Neural progenitor cell (in vitro differentiated cells): ENCODE measurements at regions not wholly inside any gene's neighbourhood (a gene's known extent, or its start where the extent isn't known, plus 50 kb on each side); places are given as distances from the start of the nearest gene placed in this dataset.

Experiments used
- DNase-seq: peaks from one replicate; pipeline ENCODE4 v3.0.0-alpha.2; 2016; ENCODE audit warnings: low spot score
- H2AFZ ChIP-seq: fragments of 200-600 bp; sonication (generic); replicated peaks from 2 replicates; pipeline ENCODE4 v1.6.1; 2016; ENCODE audit warnings: antibody characterized with exemption
- H3F3A ChIP-seq: fragments of 200-600 bp; sonication (generic); 2 replicates; pipeline ENCODE4 v1.6.1; 2016; ENCODE audit warnings: antibody characterized with exemption, low read depth
- H3K27ac ChIP-seq: fragments of 200-600 bp; sonication (generic); 2 replicates; pipeline ENCODE4 v1.5.1; 2016; ENCODE audit warnings: mild to moderate bottlenecking
- H3K27me3 ChIP-seq: fragments of 200-600 bp; sonication (generic); 2 replicates; pipeline ENCODE4 v1.6.1; 2016; ENCODE audit warnings: mild to moderate bottlenecking, moderate library complexity
- H3K36me3 ChIP-seq: fragments of 200-600 bp; sonication (generic); 2 replicates; pipeline ENCODE4 v1.5.1; 2016
- H3K4me1 ChIP-seq: fragments of 200-600 bp; sonication (generic); 2 replicates; pipeline ENCODE4 v1.6.1; 2016; ENCODE audit warnings: mixed run types
- H3K4me2 ChIP-seq: fragments of 200-600 bp; sonication (generic); 2 replicates; pipeline ENCODE4 v1.6.1; 2016
- H3K4me3 ChIP-seq: fragments of 200-600 bp; sonication (generic); 2 replicates; pipeline ENCODE4 v1.5.1; 2016
- H3K79me2 ChIP-seq: fragments of 200-600 bp; sonication (generic); 2 replicates; pipeline ENCODE4 v1.6.1; 2016; ENCODE audit warnings: low read depth
- H3K9ac ChIP-seq: fragments of 200-600 bp; sonication (generic); 2 replicates; pipeline ENCODE4 v1.6.1; 2016
- H3K9me3 ChIP-seq: fragments of 200-600 bp; sonication (generic); 2 replicates; pipeline ENCODE4 v1.5.1; 2016; ENCODE audit warnings: low read depth
- H4K20me1 ChIP-seq: fragments of 200-600 bp; sonication (generic); 2 replicates; pipeline ENCODE4 v1.6.1; 2016; ENCODE audit warnings: low read depth
- H3K27ac Mint-ChIP-seq: 3 replicates; pipeline ENCODE4 v1.8.0; 2021; ENCODE audit warnings: mixed read lengths
- H3K27me3 Mint-ChIP-seq: 2 replicates; pipeline ENCODE4 v1.8.0; 2022; ENCODE audit warnings: low read depth, mild to moderate bottlenecking, inconsistent platforms, moderate library complexity, mixed read lengths; ENCODE audit not compliant: insufficient read depth
- H3K36me3 Mint-ChIP-seq: 3 replicates; pipeline ENCODE4 v1.8.0; 2021; ENCODE audit warnings: mixed read lengths
- H3K4me1 Mint-ChIP-seq: 3 replicates; pipeline ENCODE4 v1.8.0; 2021; ENCODE audit warnings: mixed read lengths
- H3K4me3 Mint-ChIP-seq: 3 replicates; pipeline ENCODE4 v1.8.0; 2021; ENCODE audit warnings: mild to moderate bottlenecking, moderate library complexity, mixed read lengths
- H3K9me3 Mint-ChIP-seq: 3 replicates; pipeline ENCODE4 v1.8.0; 2020; ENCODE audit warnings: mixed read lengths
- EZH2 ChIP-seq: fragments of 200-600 bp; sonication (generic); IDR thresholded peaks from 2 replicates; pipeline ENCODE4 v1.6.1; 2017; ENCODE audit warnings: antibody characterized with exemption, mild to moderate bottlenecking, moderate library complexity
- EZH2phosphoT487 ChIP-seq: fragments of 200-600 bp; sonication (generic); IDR thresholded peaks from 2 replicates; pipeline ENCODE4 v1.6.1; 2017; ENCODE audit warnings: antibody characterized with exemption
- TF ChIP-seq, protein P1 (sequence below): fragments of 200-600 bp; sonication (generic); IDR thresholded peaks from 2 replicates; pipeline ENCODE4 v1.5.1; 2017; ENCODE audit warnings: antibody characterized with exemption, mild to moderate bottlenecking

- H3K4me2 ChIP-seq, result no peak overlapping the region
- no peaks in the 10 kb centered on the region for H4K20me1 ChIP-seq
- no peak overlapping the region for H3K27ac ChIP-seq
- H3K36me3 ChIP-seq, result no peaks in the 10 kb centered on the region
- no peaks in the 10 kb centered on the region for H3K9me3 ChIP-seq
- no peak overlapping the region for H2AFZ ChIP-seq
- no peaks in the 10 kb centered on the region for H3K36me3 Mint-ChIP-seq
- no peaks in the 10 kb centered on the region for H3K79me2 ChIP-seq
- TF ChIP-seq EZH2 (no peak), EZH2phosphoT487 (no peak)
- TF ChIP-seq, protein P1, sequence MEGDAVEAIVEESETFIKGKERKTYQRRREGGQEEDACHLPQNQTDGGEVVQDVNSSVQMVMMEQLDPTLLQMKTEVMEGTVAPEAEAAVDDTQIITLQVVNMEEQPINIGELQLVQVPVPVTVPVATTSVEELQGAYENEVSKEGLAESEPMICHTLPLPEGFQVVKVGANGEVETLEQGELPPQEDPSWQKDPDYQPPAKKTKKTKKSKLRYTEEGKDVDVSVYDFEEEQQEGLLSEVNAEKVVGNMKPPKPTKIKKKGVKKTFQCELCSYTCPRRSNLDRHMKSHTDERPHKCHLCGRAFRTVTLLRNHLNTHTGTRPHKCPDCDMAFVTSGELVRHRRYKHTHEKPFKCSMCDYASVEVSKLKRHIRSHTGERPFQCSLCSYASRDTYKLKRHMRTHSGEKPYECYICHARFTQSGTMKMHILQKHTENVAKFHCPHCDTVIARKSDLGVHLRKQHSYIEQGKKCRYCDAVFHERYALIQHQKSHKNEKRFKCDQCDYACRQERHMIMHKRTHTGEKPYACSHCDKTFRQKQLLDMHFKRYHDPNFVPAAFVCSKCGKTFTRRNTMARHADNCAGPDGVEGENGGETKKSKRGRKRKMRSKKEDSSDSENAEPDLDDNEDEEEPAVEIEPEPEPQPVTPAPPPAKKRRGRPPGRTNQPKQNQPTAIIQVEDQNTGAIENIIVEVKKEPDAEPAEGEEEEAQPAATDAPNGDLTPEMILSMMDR, result no peak
- no peak overlapping the region for H3K4me3 ChIP-seq
- H3K9ac ChIP-seq, result no peak overlapping the region
- peaks cover 3% of the 10 kb centered on the region for H3K9me3 Mint-ChIP-seq
- no peaks in the 10 kb centered on the region for H3K27me3 ChIP-seq
- H3K27ac Mint-ChIP-seq, result no peak overlapping the region
- H3K4me1 ChIP-seq, result peaks cover 6% of the 10 kb centered on the region
- H3K27me3 Mint-ChIP-seq, result peaks cover 4% of the 10 kb centered on the region
- H3K4me3 Mint-ChIP-seq, result no peak overlapping the region
- peaks cover 6% of the 10 kb centered on the region for H3K4me1 Mint-ChIP-seq
- H3F3A ChIP-seq, result no peaks in the 10 kb centered on the region
- DNase-seq, result no peak
These were observed 408.0 kb upstream of the RGPD4 start for GRCh38 chr2:107418708-107419107.

GRCh38 chr2:107419191-107419590 lies 407.5 kb upstream of the RGPD4 start:
- Histone ChIP-seq H3K27ac (no peak overlapping the region), H3K79me2 (no peaks in the 10 kb centered on the region), H3K36me3 (no peaks in the 10 kb centered on the region), H3K9me3 (no peaks in the 10 kb centered on the region), H4K20me1 (no peaks in the 10 kb centered on the region), H3K27me3 (no peaks in the 10 kb centered on the region), H3K4me3 (no peak overlapping the region), H2AFZ (no peak overlapping the region), H3K4me1 (peaks cover 6% of the 10 kb centered on the region), H3K9ac (no peak overlapping the region), H3F3A (no peaks in the 10 kb centered on the region), H3K4me2 (no peak overlapping the region)
- Mint-ChIP-seq H3K9me3 (peaks cover 3% of the 10 kb centered on the region), H3K36me3 (no peaks in the 10 kb centered on the region), H3K4me1 (peaks cover 6% of the 10 kb centered on the region), H3K4me3 (no peak overlapping the region), H3K27me3 (peaks cover 4% of the 10 kb centered on the region), H3K27ac (no peak overlapping the region)
- DNase-seq, result no peak
- no peak for TF ChIP-seq EZH2phosphoT487
- TF ChIP-seq, protein P1, result no peak
- TF ChIP-seq EZH2, result no peak

DNA sequence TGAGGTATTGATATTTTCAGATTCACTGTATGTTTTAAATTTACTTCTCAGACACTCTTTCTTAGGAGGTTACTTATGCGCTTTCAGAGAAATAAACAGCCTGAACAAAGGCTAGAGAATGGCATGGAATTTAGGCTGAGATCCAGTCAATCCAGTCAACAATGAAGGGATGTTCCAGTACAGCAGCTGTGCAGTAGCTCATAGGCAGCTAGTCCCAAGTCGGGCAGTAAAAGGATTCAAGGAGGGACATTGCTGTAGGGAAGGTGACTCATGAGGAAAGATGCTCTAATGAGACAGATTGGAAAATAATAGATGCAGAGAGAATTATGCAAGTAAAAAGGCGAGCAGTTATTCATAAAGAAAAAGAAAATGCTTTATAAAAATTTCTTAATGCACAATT lies 397.9 kb upstream of the RGPD4 start:
- Histone ChIP-seq H3K27ac (no peak overlapping the region), H4K20me1 (no peaks in the 10 kb centered on the region), H3K9me3 (no peaks in the 10 kb centered on the region), H3K36me3 (no peaks in the 10 kb centered on the region), H3K4me3 (no peak overlapping the region), H3K4me2 (no peak overlapping the region), H3K9ac (no peak overlapping the region), H3F3A (no peaks in the 10 kb centered on the region), H2AFZ (no peak overlapping the region), H3K27me3 (no peaks in the 10 kb centered on the region), H3K4me1 (no peaks in the 10 kb centered on the region), H3K79me2 (no peaks in the 10 kb centered on the region)
- no peak for DNase-seq
- Mint-ChIP-seq H3K4me3 (no peak overlapping the region), H3K36me3 (no peaks in the 10 kb centered on the region), H3K9me3 (peaks cover 11% of the 10 kb centered on the region), H3K27me3 (peaks cover 4% of the 10 kb centered on the region), H3K4me1 (no peaks in the 10 kb centered on the region), H3K27ac (no peak overlapping the region)
- TF ChIP-seq EZH2 (no peak), EZH2phosphoT487 (no peak)
- TF ChIP-seq, protein P1, result no peak

- Mint-ChIP-seq H3K4me1 (no peaks in the 10 kb centered on the region), H3K27ac (no peak overlapping the region), H3K27me3 (peaks cover 4% of the 10 kb centered on the region), H3K36me3 (no peaks in the 10 kb centered on the region), H3K4me3 (no peak overlapping the region), H3K9me3 (peaks cover 11% of the 10 kb centered on the region)
- Histone ChIP-seq H3K9me3 (no peaks in the 10 kb centered on the region), H4K20me1 (no peaks in the 10 kb centered on the region), H3K27ac (no peak overlapping the region), H3K4me1 (no peaks in the 10 kb centered on the region), H3F3A (no peaks in the 10 kb centered on the region), H3K4me2 (no peak overlapping the region), H3K79me2 (no peaks in the 10 kb centered on the region), H2AFZ (no peak overlapping the region), H3K4me3 (no peak overlapping the region), H3K9ac (no peak overlapping the region), H3K36me3 (no peaks in the 10 kb centered on the region), H3K27me3 (no peaks in the 10 kb centered on the region)
- TF ChIP-seq, protein P1, result no peak
- TF ChIP-seq EZH2phosphoT487 (no peak), EZH2 (no peak)
- DNase-seq, result no peak
These were observed 396.7 kb upstream of the RGPD4 start for GRCh38 chr2:107430006-107430405.
